ENCODE measurements at regions not wholly inside any gene's neighbourhood (a gene's known extent, or its start where the extent isn't known, plus 50 kb on each side); places are given as distances from the start of the nearest gene placed in this dataset.

GRCh38 chr12:88272456-88272855 lies 130.3 kb downstream of the TMTC3 start:
- BruUV-seq (replicated peaks), result no TSS peak
- Histone ChIP-seq H3K4me3 (replicated peaks in 1 of 3; ENCODE audit: insufficient read depth in 1 of 3, low read depth in 2 of 3, low read length in 3 of 3) (no peak overlapping the region), H3K27me3 (ENCODE audit: control insufficient read depth in 1 of 2, insufficient read depth in 2 of 2, low read length in 2 of 2) (no peaks in the 10 kb centered on the region), H3K36me3 (replicated peaks in 1 of 2; ENCODE audit: control insufficient read depth in 1 of 2, insufficient read depth in 2 of 2, low read length in 2 of 2) (no peaks in the 10 kb centered on the region), H3K79me2 (ENCODE audit: insufficient read depth, low read length) (no peaks in the 10 kb centered on the region), H3K9ac (ENCODE audit: insufficient read depth, low read depth, low read length) (no peak overlapping the region), H3K4me2 (ENCODE audit: low read depth, low read length) (no peak overlapping the region), H4K20me1 (ENCODE audit: insufficient read depth, low read length) (no peaks in the 10 kb centered on the region), H3K4me1 (ENCODE audit: insufficient read depth, low read length) (no peaks in the 10 kb centered on the region), H3K27ac (ENCODE audit: extremely low read length, insufficient read depth, low read length) (no peak overlapping the region), H2AFZ (ENCODE audit: low read length) (no peak overlapping the region), H3K9me3 (ENCODE audit: low read length) (no peaks in the 10 kb centered on the region)
- intact Hi-C loops (cut with micrococcal nuclease; ENCODE audit: unreplicated experiment), result no loop called here
- WGBS (ENCODE audit: low lambda C conversion rate), result 31% methylated on average over 4 of the region's 4 CpGs
- DNase-seq (ENCODE audit: low spot score) (no peak), ATAC-seq (no peak), FAIRE-seq (no peak)
- ChIA-PET POLR2A (no interaction called here), CTCF (ENCODE audit: low intra/inter-chr PET ratio, low total read pairs) (no interaction called here)
- in situ Hi-C loops (cut with HindIII; ENCODE audit: extremely low pct_ligation_motif_present, low pct_unique_long_range_greater_than_20kb), result no loop called here
- TF ChIP-seq CENPT (CRISPR knock-in tag; IDR thresholded peaks at IDR 0.05; ENCODE audit: low read depth), result no peak
- no peak for TF ChIP-seq NFYB (CRISPR knock-in tag; IDR thresholded peaks at IDR 0.05)
- TF ChIP-seq ZBTB43 (CRISPR knock-in tag; conservative IDR thresholded peaks at IDR 0.05), result no peak
- no peak for TF ChIP-seq CENPBD1 (CRISPR knock-in tag; IDR thresholded peaks at IDR 0.05; ENCODE audit: borderline replicate concordance, low read depth)
- TF ChIP-seq AHDC1 (CRISPR knock-in tag; IDR thresholded peaks at IDR 0.05; ENCODE audit: borderline replicate concordance), result no peak
- no peak for TF ChIP-seq MXI1 (IDR thresholded peaks at IDR 0.05; ENCODE audit: borderline replicate concordance, low read depth, low read length)
- no peak for TF ChIP-seq ZNF776 (CRISPR knock-in tag; IDR thresholded peaks at IDR 0.05)
- TF ChIP-seq SNAI1 (CRISPR knock-in tag; IDR thresholded peaks at IDR 0.05; ENCODE audit: borderline replicate concordance), result no peak
- TF ChIP-seq EZH2 (conservative IDR thresholded peaks at IDR 0.05; ENCODE audit: low read depth, low read length), result no peak
- no peak for TF ChIP-seq ZFP1 (CRISPR knock-in tag; IDR thresholded peaks at IDR 0.05)
- TF ChIP-seq ATM (IDR thresholded peaks at IDR 0.05; ENCODE audit: borderline replicate concordance), result no peak
- TF ChIP-seq CREM (IDR thresholded peaks at IDR 0.05), result no peak
- no peak for TF ChIP-seq CREM (CRISPR knock-in tag; IDR thresholded peaks at IDR 0.05)
- TF ChIP-seq ZFP91 (CRISPR knock-in tag; IDR thresholded peaks at IDR 0.05; ENCODE audit: borderline replicate concordance), result no peak
- TF ChIP-seq FIP1L1 (IDR thresholded peaks at IDR 0.05; ENCODE audit: borderline replicate concordance, insufficient read depth, low read depth, low read length), result no peak
- TF ChIP-seq ZNF792 (CRISPR knock-in tag; IDR thresholded peaks at IDR 0.05), result no peak
